ENCODE measurements at regions not wholly inside any gene's neighbourhood (a gene's known extent, or its start where the extent isn't known, plus 50 kb on each side); places are given as distances from the start of the nearest gene placed in this dataset.

DNA sequence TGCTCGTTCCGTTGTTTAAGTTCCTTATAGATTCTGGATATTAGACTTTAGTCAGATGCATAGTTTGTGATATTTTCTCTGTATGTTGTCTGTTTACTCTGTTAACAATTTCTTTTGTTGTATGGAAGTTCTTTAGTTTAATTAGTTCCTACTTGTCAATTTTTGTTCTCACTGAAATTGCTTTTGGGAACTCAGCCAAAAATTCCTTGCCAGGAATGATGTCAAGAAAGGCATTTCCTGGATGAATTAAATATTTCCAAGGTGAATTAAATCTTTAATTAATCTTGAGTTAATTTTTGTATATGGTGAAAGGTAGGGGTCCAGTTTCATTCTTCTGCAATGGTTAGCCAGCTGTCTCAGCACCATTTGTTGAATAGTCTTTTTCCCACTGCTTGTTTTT, 406.2 kb upstream of the NOX3 start:
- TF ChIP-seq, protein P1, sequence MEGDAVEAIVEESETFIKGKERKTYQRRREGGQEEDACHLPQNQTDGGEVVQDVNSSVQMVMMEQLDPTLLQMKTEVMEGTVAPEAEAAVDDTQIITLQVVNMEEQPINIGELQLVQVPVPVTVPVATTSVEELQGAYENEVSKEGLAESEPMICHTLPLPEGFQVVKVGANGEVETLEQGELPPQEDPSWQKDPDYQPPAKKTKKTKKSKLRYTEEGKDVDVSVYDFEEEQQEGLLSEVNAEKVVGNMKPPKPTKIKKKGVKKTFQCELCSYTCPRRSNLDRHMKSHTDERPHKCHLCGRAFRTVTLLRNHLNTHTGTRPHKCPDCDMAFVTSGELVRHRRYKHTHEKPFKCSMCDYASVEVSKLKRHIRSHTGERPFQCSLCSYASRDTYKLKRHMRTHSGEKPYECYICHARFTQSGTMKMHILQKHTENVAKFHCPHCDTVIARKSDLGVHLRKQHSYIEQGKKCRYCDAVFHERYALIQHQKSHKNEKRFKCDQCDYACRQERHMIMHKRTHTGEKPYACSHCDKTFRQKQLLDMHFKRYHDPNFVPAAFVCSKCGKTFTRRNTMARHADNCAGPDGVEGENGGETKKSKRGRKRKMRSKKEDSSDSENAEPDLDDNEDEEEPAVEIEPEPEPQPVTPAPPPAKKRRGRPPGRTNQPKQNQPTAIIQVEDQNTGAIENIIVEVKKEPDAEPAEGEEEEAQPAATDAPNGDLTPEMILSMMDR (IDR thresholded peaks at IDR 0.05) = no peak
- TF ChIP-seq POLR2A (IDR thresholded peaks at IDR 0.05) = no peak

All from body of pancreas (tissue), 4 donors.